GM12874 (cell line): ENCODE measurements at regions not wholly inside any gene's neighbourhood (a gene's known extent, or its start where the extent isn't known, plus 50 kb on each side); places are given as distances from the start of the nearest gene placed in this dataset.
A peak's percentile ranks its signal among the peaks of the same experiment; 100 is the strongest.

Experiments
- TF ChIP-seq, protein P1 (sequence below): IDR thresholded peaks from 2 replicates; pipeline ENCODE4 v1.5.1; 2011; ENCODE audit warnings: low read depth, mild to moderate bottlenecking, control low read depth, low read length, moderate library complexity; ENCODE audit not compliant: insufficient read depth

DNA sequence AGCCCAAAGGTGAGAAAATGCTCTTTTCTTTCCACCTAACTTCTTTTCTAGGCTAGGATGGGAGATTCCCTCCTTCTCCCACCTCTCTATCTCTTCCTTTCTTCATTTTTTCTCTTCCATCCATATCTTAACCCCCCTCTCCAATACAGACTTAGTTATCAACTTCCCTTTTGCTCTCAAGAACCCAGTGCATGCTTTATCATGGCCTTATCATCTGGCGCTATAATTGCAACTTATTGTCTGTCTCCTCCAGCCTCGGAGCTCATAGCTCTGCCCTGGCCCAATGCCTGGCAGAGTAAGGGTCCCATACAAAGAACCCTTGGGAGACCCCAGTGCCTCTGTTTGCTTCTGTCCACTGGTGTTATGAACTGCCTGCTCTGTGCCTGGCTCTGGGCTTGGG, 71.0 kb upstream of the NFASC start:
- TF ChIP-seq, protein P1, sequence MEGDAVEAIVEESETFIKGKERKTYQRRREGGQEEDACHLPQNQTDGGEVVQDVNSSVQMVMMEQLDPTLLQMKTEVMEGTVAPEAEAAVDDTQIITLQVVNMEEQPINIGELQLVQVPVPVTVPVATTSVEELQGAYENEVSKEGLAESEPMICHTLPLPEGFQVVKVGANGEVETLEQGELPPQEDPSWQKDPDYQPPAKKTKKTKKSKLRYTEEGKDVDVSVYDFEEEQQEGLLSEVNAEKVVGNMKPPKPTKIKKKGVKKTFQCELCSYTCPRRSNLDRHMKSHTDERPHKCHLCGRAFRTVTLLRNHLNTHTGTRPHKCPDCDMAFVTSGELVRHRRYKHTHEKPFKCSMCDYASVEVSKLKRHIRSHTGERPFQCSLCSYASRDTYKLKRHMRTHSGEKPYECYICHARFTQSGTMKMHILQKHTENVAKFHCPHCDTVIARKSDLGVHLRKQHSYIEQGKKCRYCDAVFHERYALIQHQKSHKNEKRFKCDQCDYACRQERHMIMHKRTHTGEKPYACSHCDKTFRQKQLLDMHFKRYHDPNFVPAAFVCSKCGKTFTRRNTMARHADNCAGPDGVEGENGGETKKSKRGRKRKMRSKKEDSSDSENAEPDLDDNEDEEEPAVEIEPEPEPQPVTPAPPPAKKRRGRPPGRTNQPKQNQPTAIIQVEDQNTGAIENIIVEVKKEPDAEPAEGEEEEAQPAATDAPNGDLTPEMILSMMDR: no peak

DNA sequence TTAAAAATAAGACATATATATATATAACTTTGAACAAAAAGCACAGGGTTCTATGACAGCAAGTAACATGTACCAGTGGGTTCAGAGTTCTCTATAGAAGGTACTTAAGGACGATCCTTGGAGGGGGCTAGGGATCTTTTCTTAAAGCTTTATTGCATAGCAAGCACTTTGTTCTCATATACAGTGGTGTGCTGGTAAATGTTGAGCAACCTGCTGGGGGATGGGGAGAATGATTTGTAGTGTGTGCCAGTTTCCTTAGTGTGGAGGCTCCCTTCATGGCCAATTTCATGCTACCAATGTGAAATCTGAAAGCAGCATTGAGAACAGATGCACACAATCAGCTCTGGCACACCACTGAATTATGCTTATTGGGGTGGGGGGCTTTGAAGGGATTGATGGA, 69.5 kb upstream of the NFASC start:
- TF ChIP-seq, protein P1: no peak

DNA sequence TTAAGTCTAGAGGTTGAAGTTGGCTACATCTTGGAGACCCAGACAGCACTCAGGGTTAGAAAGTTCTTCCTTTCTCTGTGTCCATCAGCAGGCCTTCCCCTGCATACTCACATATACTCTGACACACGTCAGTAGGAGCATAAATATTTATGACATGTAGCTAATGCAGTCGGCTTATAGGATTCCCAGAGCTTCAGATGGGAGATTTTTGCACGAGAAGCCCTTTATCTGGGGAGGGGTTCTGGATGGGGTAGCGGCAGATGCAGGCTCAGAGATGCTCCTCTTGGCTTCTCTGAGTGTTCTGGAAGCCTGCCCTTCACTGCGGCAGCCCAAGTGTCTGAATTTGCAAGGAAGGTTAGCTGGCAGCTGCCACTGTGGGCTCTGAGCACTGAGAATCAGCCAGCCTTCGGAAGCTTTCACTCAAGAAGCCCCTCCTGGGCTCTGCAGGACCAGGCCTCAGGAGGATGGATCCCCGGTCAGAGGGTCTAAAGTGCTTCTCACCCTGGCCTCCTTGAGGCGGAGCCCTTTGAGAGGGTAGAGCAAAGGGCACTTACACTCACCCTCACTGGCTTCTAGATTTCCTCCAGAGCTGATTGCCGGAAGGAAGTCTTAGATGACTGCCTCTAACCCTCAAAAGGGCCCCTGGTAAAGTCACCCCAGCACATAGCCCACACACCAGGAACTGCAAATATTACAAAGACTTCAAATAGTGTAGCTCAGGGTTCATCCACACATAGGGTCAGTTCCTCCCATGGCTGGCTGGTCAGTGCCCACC, 68.1 kb upstream of the NFASC start:
- TF ChIP-seq, protein P1: no peak

DNA sequence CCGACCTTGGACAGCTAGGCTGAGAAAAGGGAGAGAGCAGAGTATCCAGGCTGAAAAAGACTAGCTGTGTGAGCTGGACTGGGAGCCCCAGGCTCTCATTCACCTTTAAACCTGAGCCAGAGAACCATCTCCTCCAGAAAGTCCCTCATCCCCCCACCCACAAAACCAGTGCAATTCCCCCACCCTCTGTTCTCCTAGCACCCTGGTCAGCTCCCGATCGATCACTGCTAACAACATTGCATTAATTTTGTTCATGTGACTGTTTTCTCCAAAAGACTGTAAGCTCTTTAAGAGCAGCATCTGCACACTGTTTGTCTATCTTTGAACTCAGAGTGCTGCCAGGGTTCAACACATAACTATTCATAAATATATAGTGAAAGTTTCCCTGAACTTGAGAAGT, 67.1 kb upstream of the NFASC start:
- TF ChIP-seq, protein P1: no peak

DNA sequence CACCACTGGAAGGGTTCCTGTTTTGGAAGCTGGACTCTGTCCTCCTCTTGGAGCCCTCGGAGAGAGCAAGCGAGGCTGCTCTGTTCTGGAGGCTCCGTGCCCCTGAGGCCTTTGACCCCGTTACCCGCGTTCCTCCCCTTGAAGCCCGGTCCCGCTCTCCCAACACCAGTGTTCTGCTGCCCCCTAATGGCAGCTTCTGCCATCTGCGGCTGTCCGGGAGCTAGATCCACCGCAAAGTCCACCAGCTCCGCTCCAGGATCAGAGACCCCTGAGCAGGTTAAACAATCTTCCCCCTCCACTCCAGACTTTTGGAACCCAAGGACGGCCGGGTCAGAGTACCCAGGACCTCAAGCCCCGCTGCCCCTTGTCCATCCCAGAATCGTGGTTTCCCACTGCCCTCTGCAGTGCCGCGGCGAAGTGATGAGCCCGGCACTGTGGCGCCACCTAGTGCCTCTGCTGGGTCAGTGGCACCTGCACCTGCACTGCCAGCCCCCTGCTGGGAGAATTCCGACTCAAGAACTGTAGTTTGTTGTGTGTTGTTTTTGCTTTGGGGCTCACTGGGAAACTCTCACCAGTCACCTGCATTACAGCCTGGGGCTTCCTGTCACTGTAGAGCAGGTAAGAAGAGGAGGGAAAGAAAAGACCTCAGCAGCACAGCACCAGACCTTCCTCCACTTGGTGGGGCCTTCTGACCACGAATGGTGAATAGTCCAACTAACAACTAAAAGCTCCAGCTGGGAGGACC, 63.5 kb upstream of the NFASC start:
- TF ChIP-seq, protein P1: peak; percentile 97

DNA sequence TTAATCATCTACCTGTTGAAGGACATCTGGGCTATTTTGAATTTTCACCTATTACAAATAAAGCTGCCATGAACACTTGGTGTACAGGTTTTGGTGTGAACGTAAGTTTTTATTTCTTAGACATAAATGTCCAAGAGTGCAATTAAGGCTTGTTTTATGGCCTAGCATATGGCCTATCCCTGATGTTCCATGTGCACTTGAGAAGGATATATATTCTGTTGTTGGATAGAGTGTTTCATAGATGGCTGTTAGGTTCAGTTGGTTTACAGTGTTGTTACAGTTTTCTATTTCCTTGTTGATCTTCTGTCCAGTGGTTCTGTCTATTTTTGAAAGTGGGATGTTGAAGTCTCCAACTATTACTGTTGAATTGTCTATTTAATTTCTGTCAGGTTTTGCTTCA, 61.2 kb upstream of the NFASC start:
- TF ChIP-seq, protein P1: no peak

DNA sequence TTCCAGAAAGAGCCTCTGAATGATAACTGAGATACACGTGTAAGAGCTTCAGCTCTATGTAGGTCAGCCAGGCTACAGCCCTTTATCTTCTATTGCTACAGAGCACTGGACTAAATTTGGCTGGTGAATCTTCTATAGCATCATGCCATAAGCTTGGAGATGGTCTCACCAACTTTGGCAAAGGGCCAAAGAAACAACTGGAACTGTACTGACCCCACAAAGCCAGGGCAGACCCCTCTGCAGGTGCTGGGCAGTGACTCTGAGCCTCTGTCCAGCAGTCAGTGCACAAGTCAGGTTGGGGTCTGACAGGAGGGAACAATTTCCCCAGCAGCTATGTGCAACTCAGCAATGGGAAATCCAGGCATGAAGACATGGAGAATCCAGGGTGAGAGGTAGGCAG, 57.8 kb upstream of the NFASC start:
- TF ChIP-seq, protein P1: no peak
